C4-2B (cell line): ENCODE measurements at regions not wholly inside any gene's neighbourhood (a gene's known extent, or its start where the extent isn't known, plus 50 kb on each side); places are given as distances from the start of the nearest gene placed in this dataset.

Source experiments
- ZFX ChIP-seq: fragments of 450-650 bp; IDR thresholded peaks from 2 replicates; pipeline ENCODE4 v1.6.1; 2017
- TF ChIP-seq, protein P1 (sequence below): fragments of 450-650 bp; conservative IDR thresholded peaks from 2 replicates; pipeline ENCODE4 v1.5.1; 2017; ENCODE audit warnings: mild to moderate bottlenecking

DNA sequence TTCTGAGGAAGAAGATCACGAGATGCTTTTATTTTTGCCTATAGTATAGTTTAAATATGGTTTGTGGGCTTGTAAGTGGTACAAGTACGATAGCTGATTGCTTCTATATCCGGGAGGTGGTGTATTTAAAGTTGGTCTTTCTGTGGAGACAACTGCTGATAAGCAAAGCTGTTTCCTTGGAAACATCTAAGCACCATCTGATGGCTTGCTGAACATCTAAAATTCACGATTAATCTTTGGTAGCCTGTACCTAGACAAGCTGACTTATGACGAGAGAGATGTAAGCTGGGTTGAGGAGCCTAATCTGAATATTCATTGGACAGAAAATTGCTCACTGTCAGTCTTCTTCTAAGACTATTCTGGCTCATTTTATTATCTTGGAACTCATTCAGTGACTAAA is 74.6 kb upstream of the NWD2 start:
- TF ChIP-seq, protein P1, sequence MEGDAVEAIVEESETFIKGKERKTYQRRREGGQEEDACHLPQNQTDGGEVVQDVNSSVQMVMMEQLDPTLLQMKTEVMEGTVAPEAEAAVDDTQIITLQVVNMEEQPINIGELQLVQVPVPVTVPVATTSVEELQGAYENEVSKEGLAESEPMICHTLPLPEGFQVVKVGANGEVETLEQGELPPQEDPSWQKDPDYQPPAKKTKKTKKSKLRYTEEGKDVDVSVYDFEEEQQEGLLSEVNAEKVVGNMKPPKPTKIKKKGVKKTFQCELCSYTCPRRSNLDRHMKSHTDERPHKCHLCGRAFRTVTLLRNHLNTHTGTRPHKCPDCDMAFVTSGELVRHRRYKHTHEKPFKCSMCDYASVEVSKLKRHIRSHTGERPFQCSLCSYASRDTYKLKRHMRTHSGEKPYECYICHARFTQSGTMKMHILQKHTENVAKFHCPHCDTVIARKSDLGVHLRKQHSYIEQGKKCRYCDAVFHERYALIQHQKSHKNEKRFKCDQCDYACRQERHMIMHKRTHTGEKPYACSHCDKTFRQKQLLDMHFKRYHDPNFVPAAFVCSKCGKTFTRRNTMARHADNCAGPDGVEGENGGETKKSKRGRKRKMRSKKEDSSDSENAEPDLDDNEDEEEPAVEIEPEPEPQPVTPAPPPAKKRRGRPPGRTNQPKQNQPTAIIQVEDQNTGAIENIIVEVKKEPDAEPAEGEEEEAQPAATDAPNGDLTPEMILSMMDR = no peak
- TF ChIP-seq ZFX = no peak
